NCI-H1048 (cell line): ENCODE measurements at regions not wholly inside any gene's neighbourhood (a gene's known extent, or its start where the extent isn't known, plus 50 kb on each side); places are given as distances from the start of the nearest gene placed in this dataset.
A peak's percentile ranks its signal among the peaks of the same experiment; 100 is the strongest.

Experiments used
- DNase-seq: peaks from one replicate; lab custom pipeline; 2025; lab: John Stamatoyannopoulos, UW

DNA sequence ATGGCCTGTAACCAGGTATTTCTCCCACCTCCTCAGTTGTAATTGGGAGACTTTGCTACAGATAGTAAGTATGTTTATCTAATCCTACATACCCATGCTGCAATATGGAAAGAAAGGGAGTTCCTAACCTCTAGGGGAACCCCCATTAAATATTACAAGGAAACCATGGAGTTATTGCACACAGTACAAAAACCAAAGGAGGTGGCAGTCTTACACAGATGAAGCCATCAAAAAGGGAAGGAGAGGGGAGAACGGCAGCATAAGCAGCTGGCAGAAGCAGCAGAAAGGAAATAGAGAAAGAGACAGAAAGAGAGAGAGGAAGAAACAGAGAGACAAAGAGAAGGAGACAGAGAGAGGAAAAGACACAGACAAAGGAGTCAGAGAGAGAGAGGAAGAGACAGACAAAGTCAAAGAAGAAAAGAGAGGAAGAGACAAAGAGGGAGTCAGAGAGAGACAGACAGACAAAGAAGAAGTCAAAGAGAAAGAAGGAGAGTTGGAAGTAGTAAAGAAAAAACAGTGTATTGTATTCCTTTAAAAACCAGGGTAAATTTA lies 142.9 kb downstream of the FASLG start:
- no peak for DNase-seq

DNA sequence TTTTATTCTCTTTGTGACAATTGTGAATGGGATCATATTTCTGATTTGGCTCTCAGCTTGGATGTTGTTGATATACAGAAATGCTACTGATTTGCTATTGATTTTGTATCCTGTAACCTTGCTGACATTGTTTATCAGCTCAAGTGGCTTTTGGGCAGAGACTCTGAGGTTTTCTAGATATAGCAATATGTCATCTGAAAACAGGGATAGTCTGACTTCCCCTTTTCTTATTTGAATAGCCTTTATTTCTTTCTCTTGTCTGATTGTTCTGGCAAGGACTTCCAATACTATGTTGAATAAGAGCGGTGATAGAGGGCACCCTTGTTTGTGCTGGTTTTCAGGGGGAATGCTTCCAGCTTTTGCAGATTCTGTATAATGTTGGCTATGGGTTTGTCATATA lies 150.8 kb downstream of the FASLG start:
- no peak for DNase-seq

DNA sequence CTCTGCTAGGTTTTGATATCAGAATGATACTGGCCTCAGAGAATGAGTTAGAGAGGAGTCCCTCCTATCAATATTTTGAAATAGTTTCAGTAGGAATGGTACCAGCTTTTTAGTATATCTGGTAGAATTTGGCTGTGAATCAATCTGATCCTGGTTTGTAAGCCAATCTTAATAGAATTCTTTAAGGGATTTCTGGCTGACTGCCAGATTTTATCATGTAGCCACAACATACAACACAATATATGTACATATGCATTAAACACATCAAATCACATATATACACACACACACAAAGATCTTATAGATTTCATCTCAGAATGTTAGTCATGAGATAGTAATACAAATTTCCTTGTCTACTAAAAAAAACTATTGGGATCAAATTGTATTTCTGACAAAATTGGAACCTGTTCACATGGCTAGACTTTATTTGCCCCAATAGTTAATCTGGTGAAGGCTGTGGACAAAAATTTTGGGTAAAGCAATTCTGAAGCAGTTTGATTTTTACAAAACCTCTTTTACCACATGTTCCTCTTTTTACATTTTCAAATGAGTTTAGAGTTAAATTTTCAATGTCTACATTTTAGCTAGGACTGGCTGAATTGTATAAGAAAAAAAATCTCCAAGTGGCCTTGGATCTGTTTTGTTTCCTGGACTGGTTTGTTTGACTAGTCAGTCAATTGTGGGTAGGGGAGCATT lies 151.7 kb downstream of the FASLG start:
- no peak for DNase-seq

DNA sequence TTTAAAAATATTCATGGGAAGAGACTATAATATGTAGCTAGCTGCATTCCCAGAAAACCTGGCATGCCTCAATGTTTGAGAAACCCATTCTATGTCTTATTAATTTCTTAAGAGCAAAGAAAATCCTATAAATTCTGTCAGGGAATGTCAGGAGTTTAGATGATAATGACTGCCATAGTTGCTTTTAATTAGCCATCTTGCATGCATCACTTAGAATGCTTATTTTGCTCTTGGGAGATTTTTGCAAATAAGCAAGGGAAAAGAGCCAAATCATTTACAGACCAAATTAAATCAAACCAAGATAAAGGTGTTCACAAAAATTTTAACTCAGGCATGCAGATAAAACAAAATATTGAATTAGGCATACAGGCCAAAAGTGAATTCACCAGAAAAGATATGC lies 152.8 kb downstream of the FASLG start:
- no peak for DNase-seq

DNA sequence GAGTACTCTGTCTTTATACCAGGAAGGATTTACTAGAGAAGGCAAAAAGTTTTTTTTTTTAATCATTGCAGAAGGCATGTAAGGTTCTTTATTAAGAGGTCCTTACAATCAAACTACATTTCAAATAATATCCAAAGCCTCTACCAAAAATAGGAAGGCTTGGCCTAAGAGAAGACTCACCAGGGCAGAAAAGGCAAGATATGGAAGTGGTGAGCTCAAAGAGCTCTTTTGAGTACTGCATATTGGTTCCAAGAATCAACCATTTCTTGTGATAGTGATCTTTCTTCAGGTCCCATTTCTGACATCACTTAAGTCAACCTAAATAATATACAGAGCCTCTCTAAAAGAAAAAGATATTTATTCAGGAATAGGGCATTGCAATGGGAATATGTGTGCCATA lies 153.2 kb downstream of the FASLG start:
- DNase-seq: no peak

DNA sequence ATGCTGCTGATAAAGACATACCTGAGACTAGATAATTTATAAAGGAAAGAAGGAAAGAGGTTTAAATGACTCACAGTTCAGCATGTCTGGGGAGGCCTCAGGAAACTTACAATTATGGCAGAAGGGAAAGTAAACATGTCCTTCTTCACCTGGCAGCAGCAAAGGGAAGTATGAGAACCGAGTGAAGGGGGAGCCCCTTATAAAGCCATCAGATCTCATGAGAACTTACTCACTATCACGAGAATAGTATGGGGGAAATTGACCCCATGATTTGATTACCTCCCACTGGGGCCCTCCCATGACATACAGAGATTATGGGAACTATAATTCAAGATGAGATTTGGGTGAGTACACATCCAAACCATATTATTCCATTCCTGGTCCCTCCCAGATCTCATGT lies 154.4 kb downstream of the FASLG start:
- DNase-seq: no peak

DNA sequence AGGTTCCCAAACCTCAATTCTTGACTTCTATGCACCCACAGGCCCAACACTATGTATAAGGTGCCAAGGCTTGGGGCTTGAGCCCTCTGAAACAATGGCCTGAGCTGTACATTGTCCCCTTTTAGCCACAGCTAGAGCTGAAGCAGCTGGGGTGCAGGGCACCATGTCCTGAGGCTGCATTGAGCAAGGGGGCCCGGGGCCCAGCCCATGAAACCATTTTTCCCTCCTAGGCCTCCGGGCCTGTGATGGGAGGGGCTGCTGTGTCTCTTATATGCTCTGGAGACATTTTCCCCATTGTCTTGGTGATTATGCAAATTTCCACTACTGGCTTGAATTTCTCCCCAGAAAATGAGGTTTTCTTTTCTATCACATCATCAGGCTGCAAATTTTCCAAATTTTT lies 155.5 kb downstream of the FASLG start:
- DNase-seq: no peak

DNA sequence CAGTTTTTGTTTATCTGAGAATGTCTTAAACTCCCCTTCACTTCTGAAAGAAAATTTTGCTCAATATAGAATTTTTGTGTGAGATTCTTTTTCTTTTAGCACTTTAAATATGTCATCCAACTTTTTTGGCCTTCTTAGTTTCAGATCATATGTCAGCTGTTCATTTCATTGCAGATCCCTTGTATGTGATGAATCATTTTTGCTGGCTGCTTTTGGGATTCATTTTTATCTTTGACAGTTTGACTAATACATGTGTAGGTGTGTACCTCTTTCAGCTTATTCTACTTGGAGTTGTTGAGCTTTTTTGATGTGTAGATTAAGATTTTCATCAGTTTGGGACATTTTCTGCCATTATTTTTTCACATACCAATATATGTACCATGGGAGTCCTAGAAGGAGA lies 156.8 kb downstream of the FASLG start:
- DNase-seq: no peak

DNA sequence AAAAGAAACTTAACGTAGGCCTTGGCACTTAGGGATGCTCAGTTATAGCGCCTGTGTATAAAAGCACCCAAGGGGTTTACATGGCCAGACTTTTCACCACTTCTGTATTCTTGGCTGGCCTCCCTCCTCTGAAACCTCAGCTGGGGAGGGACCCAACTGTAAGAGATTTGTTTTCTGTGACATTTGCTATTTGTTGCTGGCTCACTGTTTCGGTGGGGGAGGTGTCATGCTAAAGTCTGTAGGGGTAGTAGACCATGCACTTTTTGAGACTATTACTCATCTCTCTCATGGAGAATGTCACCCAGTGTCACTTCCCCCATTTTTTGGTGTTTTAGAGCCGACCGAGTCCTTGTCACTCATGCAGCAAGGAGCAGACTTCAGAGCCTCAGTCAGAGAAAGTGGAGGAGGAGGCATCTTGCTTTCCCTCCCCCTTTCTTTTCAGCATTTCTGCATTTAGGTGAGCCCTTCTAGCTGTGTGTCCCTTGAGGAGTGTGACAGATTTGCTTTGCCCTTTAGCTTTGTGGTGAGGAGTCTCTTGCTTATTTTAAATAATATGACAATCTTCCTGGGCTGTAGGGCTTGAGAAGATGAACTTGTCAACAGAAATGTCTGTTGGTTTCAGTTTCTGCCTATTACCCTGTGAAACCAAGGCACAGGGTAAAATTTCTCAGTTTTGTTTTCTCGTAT lies 160.1 kb downstream of the FASLG start:
- DNase-seq: no peak

DNA sequence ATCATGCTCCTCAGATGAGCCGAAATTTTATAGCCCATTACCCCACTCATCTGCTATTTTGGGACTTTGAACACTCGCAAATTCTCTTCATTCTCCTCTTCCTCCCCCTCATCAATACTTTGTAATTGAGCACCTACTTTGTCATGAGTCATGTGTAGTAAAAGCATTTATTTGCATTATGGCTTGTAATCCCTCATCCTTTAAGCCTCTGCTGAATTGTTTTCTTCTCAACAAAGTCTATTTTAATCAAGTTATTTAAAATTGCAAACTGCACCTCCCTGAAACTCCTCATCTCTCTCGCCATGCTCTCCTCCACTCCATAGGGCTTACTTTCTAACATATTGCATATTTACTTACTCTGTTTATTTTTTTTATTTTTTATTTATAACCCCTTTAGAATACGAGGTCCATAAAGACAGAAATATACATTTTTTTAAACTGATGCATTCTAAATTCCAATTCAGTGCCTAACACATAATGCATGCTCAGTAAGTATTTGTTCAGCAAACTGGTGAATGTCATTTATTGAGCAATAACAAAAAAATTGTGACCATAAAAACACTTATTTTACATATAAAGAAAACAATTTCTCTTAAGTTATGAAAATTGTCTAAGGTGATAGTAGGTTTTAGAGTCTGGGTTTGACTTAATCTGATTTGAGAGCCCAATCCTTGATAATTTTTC lies 161.7 kb downstream of the FASLG start:
- no peak for DNase-seq

DNA sequence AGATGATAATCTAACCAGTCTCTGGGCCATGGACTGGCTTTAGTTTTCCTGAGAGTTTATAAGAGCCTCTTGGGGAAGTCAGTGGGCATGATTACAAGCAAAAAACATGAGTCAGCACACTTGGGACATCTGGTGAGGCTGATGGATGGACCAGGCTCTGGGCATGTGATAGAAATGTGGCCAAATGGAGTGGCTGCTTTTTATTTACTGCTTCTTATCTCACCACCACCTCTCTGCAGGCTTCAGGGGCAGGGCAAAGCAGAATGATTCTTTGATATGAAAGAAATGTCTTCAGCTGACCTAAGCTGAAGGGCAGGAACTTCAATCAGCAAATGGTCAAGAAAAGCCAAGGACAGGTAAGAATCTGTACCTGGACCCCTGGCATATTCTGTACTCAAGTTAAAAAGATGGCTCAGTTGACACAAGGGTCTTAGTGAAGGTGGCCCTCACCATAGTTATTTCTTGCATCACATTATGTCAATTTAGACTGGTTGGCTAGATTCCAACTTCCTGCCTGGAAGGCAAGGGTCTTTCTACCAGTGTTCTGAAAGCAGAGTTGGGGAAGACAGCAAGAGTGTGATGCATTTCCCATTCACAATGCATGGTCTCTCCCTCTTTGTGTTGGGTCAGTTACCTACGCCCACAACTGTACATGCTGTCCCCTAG lies 162.8 kb downstream of the FASLG start:
- no peak for DNase-seq

DNA sequence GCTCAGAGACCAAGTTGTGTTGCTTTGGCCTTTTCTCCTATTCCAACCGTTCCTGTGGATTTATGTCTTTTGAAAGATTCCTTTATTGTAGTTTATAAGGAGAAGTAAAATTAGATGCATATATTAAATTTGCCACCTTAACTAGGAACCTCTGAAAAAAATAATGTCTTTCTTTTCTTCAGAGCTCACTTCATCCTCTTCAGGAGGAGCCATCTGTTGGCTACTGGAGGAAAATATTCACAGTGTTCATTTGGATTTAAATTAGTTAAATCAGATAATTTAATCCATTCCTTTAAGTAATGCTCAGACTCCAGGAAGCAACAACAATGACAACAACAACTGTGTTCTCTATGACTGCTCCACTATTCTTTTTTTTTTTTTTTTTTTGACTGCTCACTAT lies 164.0 kb downstream of the FASLG start:
- no peak for DNase-seq

DNA sequence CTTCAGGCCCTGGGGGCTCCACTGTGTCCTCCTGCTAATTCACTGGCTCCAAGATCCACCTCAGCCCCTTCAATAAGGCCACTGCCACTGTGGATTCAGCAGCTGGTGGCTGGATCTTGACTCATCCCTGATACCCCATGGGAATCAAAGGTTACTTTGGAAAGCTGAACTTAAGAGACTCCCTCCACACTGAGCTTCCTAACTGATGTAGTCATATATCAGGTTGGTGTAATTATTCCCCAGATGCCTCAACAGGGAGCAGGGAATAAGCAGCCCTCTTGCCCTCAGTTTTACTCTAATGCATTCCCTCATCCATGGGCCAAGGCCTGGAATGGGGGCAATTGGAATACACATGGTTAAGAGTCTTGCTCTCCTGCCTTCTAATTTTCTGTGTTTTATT lies 164.6 kb downstream of the FASLG start:
- no peak for DNase-seq

DNA sequence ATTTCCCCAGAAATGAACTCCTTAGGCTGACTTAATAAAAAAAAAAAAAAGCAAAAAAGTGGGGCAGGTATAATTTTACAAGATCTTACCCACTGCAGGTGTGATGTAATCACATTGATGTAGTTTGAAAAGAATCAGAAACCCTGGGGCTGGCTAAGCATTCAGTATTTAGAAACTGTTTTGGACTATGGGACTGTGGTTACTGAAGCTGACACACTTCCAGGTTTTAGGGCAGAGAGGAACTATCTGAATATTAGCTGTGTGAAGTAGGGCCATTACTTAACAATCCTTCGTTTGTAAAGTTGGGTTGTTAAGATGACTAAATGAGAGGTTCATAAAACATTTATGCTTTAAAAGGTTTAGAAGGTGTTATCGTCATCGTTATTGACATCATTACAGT lies 165.3 kb downstream of the FASLG start:
- no peak for DNase-seq

DNA sequence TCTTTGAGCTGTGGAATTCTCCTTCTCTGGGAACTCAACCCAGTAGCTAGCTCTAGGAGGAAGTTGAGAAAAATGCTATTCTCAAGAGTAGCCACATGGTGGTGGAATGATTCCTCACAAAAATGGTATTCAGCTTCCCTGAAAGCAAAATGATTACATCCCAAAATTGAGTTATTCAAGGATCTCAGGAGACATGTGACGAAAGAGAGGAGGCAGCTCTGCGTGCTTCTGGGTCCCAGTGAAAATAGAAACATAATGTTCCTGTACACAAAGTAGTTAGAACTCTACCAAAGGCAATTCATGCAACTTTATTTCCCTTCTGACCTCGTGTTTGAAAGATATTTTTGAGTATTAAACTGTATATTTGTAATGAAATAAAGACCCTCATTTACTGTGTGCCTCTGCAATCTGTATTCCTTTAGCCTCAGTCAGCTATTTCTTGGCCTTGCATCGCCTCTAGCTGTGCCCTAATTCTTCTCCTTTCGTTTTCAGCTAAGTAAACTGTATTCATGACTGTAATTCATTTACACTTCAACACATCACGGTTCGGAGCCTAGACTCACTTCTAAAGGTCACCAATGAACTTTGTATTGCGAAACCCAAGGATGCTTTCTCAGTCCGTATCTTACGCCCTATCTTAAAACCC lies 167.3 kb downstream of the FASLG start:
- peak; percentile 36 for DNase-seq

DNA sequence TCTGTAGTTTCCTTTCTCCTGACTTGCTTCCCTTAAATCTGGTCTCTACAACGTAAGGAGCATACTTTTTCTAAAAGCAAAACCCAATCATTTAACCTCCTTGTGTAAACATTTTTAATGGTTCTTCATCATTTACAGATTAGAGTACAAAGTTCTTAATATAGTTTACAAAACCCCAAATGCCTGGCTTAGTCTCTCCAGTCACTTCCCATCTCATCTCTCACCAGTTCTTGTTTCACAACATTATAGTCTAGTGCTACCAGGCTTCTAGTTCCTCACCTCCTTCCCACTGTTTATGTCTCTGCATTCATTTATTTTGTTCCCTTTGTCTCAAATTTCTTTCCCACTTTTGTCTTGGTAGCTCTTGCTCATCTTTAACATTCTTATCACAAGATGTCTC lies 168.4 kb downstream of the FASLG start:
- DNase-seq: no peak

DNA sequence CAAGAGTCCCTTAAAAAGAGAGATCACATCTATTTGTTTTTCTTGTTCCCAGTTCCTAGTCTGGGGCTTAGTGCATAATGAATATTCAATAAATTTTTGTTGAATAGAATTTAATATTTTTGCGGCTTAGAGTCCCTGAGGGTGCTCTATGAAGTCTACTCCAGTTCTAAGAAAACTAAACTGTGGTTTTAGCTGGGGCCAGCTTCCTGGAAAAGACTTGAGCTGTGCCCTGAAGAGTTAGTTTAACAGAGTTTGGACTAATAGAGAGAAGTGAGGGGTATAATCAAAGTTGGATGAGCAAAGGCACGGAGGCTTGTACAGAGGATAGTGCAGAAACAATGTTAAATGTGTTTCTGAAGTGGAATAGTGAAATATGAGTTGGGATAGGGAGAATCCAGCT lies 168.9 kb downstream of the FASLG start:
- DNase-seq: no peak

DNA sequence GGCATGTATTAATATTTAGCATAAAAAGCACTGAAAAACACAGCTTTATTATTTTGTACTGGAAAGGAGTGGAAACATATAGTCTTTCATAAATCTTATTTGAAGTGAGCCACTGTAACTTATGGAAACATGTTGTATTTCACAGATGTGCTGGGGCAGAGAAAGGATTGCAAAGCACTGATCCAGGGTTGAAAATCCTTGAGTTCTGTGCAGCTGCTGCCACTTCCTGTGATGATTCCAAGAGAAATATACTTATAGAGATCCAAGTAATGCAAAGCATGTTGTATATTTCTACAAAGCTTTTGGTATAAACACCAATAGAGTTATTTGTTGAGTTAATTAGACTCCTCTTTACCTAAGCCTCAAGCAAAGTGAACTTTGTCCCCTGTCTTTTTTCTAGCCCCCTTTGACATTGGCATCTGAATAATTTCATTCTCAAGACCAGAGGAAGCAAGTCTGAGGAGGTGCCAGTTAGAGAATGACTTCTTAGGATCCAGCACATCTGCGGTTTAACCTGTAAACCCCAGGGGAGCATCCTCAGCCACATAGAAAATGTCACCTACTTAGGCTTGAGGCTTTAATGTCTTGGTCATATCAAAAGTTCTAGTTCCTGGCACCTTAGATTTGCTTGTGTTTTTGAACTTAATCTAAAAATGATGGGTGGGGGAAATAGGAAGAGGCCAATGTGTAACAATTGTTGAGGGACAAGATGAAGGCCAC lies 173.3 kb downstream of the FASLG start:
- no peak for DNase-seq

DNA sequence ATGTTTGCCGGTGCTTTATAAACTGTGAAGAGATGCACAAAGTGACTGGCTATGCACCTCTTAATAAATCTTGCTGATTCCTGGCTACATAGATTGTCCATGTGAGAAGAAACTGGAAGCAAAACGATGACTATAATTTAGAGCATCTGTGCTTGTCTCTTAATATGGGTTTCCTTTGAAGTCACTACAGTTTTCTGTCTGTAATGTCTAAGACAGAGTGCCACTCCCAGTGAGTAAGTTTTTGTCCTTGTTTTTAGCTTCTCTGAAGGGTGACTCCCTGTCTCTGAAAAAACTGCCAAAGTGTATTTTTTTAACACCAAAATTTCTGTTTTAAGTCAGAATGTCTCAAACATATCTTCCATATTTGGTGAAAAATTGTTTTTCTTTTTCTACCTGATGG lies 175.1 kb downstream of the FASLG start:
- no peak for DNase-seq

DNA sequence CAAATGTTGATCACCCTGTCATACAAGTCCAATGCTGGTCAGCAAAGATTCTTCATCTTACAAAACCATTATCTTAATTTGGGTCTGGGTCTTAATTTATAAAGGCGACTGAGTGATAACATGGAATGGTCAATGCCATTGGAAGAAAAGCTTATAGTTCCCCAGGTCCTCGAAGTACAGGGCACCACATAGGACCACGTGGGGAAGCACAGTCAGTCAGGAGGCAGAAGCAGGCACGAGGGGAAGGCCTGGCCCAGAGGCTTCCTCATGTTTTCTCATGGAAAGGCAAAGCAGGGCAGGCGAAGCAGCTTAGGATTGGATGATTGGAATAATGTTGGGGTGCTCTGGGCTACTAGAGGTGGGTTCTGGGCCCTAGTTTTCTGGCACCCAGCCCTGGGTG lies 175.7 kb downstream of the FASLG start:
- DNase-seq: no peak

DNA sequence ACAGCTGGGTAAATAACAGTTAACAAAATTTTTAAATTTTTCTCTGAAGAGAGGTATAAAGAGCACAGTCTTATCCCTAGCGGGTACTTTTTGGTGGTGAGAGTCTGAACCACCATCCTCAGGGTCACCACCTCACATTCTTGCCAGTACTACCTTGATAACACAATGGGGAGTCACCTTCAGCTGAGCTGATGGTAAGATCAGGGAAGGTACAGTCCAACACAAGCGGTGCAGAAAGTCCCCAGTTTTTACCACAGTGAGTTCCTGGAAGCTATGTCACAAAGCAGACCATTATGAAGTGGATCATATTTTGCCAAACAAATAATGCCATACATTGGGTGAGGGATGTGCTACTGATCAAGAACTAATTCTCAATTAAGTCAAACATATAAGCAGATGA lies 176.9 kb downstream of the FASLG start:
- no peak for DNase-seq
